Stimulated activated CD4-positive, alpha-beta T cell treated with anti-CD3 and anti-CD28 coated beads, Interleukin-4, amount 100 ng/mL, for 4 hours (primary cell): ENCODE measurements at regions not wholly inside any gene's neighbourhood (a gene's known extent, or its start where the extent isn't known, plus 50 kb on each side); places are given as distances from the start of the nearest gene placed in this dataset.
"Not testable (repeated sequence)": the region's sequence is repeated elsewhere in the genome, so short reads cannot be mapped to it uniquely, and the experiment has no call there.

Experiments used
- DNase-seq, 2 experiments: peaks; one replicate each; pipeline ENCODE4 v3.0.0-alpha.2; 2020

DNA sequence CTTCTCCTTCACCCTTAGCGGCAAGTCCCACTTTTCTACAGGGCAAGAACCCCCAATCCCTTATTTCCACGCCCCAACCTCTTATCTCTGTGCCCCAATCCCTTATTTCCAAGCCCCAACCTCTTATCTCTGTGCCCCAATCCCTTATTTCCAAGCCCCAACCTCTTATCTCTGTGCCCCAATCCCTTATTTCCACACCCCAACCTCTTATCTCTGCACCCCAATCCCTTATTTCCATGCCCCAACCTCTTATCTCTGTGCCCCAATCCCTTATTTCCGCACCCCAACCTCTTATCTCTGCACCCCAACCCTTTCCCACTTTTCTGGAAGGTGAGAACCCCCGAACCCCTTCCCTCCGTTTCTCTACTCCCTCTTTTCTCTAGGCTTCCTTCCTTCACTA, 116.1 kb upstream of the GJE1 start:
- not testable (repeated sequence) for DNase-seq

GRCh38 chr6:142015463-142015862, 117.3 kb upstream of the GJE1 start:
- not testable (repeated sequence) for DNase-seq

DNA sequence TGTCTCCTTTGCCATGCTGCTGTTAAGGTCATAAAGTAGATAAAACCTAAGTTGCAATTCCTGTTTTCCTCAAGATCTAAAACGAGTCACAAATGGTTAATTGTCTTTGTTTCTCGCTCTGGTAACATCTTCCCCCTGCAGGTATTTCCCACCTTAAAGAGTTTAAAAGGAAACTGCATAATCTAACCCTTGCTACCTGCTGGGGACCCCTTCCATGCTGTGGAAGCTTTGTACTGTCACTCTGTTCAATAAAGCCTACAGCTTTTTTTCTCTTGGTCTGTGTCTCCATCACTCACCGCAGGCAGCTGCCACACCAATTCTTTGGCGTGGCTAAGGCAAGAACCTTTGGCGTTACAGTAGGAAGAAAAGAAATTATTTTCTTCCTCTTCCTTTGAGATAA, 117.7 kb upstream of the GJE1 start:
- no peak for DNase-seq

DNA sequence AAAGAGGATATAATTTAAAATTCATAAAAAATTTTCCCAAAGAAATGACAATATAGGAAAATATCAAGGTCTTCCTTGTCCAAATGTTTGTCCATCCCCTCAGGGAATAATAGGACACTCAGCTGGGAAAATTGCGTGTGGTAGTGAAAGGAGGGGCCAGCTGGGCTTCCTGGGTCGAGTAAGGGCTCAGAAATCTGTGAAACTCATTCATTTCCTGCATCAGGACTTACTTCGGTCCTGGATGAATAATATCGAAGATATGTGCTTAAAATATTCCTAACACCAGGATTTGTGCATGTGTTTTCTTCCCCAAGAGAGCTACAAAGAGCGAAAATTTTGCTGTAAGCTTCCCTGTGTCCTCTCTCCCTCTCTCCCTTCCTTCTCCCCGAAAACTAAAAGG, 118.2 kb upstream of the GJE1 start:
- DNase-seq, result no peak

GRCh38 chr6:142013875-142014495, 118.7 kb upstream of the GJE1 start:
- no peak for DNase-seq

DNA sequence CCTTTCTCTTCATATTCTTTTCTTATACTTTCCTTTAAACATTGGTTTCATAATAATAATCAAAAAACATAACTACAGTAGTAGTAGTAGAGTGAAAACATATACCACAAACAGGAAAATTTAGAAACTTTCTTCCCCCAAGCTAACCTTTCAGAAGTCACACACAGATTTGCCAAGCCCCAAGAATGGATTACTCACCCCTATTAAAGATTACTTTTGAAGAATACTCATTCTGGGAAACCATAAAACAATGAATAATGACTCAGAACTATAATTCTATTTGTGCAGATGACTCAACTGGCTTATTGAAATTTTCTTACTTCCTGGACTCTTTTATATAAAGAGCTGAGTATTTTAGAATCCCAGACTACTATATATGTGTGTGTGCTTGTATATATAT, 119.4 kb upstream of the GJE1 start:
- no peak for DNase-seq

GRCh38 chr6:142011775-142012174, 121.0 kb upstream of the GJE1 start:
- no peak for DNase-seq

GRCh38 chr6:142011156-142011555, 121.6 kb upstream of the GJE1 start:
- DNase-seq, result no peak

DNA sequence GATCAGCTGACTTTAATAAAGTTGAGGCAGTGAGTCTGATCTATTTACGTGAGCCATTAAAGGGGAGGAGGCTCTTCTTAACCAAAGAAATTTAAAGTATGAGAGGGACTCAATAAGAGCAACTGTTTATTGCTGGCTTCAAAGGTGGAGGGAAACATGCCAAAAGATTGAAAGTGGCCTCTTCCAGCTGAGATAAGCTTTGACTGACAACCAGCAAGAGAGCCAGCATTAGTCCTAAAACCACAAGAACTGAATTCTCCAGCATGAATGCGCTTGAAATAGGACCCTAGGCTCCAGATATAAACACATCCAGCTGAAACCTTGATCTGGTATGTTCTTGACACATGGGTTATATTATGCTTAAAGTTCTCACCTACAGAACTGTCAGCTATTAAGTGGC, 123.1 kb upstream of the GJE1 start:
- no peak for DNase-seq

DNA sequence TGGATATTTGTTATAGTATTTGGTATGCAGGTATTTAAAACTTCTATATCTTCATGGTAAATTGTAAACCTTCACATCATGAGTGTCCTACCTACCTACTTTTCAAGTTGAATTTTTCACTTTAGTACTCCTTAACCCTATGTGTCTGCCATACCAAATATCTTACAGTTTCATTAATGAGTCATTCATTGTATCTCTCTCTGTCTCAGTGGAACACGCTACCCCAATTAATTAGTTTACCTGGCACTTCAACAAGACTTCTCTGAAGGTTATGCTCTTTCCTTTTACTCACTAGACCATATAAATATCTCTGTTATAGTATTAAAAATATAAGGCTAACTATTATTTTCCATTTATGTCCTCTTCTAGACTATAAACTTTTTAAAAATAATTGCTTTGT, 123.9 kb upstream of the GJE1 start:
- DNase-seq, result no peak

DNA sequence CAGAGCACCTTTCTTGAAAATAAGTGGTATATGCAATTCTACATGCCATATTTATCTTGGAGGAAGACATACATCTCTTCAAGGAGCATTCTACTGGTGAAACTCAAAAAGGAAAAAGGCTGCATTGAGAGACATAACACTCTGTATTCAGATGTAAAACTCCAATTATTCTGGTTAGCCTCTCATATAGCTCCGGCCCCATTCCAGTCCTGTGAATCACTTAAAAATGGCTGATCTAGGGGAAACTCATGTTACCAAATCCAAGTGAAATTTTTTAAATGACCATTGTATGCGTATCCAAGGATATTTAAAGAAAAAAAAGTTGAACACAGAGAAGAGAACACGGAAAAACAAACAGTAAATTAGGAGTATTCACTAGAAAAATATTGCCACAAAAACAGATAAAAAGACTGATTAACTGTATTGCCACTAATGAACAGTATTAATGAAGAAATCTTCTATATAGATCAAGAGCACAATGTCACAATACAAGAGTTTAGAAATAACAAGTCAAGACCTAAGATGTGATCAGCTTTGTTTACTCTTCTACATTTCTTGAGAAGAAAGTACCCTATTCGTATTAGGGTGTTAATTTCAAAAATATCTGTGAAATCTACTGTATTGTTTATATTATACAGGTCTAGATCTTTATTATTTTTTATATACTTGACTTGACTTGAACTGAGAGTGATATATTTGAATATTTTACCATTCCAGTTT, 124.5 kb upstream of the GJE1 start:
- DNase-seq, result no peak

- DNase-seq, result no peak
These were observed 127.7 kb upstream of the GJE1 start for GRCh38 chr6:142005021-142005420.

- no peak for DNase-seq
These were observed 129.8 kb upstream of the GJE1 start for GRCh38 chr6:142002825-142003405.

DNA sequence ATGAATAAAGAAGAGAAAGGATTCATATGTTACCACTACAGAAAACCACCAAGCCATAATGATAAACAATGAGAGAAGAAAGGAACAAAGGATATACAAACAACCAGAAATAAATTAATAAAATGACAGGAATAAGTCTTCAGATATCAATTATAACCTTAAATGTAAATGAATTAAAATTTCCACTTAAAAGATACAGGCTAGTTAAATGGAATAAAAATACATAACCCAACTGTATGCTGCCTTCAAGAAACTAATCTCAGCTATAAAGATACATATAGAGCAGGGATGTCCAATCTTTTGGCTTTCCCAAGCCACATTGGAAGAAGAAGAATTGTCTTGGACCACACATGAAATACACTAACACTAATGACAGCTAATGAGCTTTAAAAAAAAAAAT, 135.9 kb upstream of the GJE1 start:
- no peak for DNase-seq

DNA sequence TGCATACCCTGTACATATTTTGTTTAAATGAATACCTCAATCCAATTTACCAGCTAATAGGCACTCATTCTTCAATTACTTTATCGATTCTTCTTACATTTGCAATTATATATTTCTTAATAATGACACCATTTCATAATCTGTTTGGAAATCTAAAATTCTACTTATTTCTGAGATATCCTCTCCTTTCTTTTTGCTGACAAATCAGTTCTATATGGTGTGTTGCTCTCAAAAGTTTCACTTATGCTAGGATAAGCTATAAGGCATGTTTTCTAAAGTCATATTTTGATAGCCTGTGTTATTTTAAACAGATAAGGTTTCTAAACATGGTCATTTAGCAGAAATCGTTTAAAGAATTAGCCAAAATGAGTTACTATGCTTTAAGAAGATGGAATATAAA, 140.6 kb upstream of the GJE1 start:
- DNase-seq, result no peak

DNA sequence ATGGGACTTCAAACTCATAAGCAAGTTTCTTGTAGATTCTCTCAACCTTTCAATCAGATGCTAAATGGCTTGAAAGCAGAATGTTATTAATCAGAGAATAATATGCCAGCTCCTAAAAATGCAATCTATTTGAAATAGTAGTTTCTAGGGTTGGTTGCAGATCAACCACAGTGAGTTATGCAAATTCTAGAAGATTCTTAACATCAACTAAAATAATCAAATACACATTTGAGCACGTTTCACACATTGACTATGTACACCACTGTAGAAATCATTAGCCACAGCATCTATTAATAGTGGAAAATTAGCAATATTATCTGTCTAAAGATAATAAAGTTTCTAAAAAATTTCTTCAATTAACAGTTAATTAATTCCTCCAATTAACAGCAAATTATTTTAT, 141.9 kb upstream of the GJE1 start:
- DNase-seq, result no peak

- DNase-seq, result no peak
These were observed 143.1 kb upstream of the GJE1 start for GRCh38 chr6:141989706-141989959.

- peak in 1 of 2 experiments; percentile 7 for DNase-seq
These were observed 143.6 kb upstream of the GJE1 start for GRCh38 chr6:141988954-141989705.

DNA sequence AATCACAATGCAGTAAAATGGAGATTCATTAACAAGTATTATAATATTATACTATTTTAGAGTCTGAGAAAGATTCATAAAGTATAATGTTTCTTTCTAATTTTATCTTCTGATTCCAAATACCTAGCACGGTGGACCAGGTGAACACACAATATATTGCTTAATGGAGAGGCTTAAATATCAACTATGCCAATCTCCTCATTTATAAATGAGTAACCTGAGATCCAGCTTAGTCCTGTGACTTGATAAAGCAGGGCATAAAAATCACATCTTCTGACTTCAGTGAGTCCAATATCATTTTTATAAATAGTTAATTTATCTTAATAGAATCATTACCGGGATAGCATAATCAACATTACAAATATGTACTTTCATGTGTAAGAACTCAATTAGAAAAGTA, 144.4 kb upstream of the GJE1 start:
- no peak for DNase-seq

DNA sequence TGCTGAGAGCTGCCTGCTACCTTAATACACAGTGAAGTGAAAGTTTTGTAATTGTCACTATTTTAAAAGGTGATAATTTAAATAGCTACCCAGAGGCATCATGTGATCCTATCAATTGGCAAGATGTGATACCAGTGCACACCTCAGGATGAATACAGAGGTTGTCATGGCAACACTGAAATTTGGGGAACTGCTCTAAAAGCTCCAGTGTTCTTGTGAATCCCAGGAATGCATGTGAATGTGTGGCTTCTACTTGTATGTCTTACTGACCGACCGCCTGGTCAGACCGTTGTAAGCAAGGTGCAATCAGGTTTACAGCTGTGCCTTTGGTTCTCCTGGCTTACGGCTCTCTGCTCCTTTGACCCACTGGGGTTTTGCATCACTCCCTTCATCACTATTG, 146.3 kb upstream of the GJE1 start:
- no peak for DNase-seq

DNA sequence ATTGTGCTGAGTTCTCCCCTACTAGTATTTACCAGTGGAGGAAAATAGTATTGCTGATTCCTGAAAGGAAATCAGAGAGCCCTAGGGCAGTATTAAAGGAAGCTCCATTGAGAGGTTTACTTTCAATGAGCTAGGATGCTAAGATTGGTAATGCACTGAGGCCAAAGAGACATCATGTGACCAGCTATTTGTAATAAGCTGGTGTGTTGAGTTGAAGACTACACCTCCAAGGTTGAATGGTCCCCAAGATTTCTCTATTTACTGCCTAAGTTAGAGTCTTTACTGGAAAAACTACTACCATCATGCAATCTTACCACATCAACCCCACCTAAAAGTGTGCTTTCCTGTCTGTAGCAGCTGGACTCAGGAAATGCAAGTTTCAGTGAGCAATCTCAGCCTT, 151.5 kb upstream of the GJE1 start:
- no peak for DNase-seq

DNA sequence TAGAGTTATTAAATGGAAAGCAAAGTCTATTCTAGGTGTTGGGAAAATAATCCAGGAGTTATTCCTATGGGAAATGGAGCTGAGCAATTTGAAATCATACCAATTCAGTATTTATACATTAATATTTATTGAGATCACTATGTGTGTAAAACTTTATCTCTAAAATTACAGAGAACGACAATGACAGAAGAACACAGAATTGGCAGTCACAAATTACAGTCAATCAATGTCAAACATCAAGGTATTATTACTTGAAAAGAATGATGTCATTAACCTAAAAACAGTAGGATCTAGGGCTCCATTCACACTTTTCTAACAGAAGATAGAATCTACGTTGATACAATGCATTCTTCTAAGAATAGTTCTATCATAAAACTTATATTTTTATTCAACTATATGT, 154.9 kb upstream of the GJE1 start:
- no peak for DNase-seq

- no peak for DNase-seq
These were observed 155.7 kb upstream of the GJE1 start for GRCh38 chr6:141976994-141977393.

DNA sequence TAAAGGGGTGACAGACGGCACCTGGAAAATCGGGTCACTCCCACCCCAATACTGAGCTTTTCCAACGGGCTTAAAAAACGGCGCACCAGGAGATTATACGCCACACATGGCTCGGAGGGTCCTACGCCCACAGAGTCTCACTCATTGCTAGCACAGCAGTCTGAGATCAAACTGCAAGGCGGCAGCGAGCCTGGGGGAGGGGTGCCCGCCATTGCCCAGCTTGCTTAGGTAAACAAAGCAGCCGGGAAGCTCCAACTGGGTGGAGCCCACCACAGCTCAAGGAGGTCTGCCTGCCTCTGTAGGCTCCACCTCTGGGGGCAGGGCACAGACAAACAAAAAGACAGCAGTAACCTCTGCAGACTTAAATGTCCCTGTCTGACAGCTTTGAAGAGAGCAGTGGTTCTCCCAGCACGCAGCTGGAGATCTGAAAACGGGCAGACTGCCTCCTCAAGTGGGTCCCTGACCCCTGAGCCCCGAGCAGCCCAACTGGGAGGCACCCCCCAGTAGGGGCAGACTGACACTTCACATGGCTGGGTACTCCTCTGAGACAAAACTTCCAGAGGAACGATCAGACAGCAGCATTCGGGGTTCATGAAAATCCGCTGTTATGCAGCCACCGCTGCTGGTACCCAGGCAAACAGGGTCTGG, 162.8 kb upstream of the GJE1 start:
- not testable (repeated sequence) for DNase-seq
